ENCODE measurements at regions not wholly inside any gene's neighbourhood (a gene's known extent, or its start where the extent isn't known, plus 50 kb on each side); places are given as distances from the start of the nearest gene placed in this dataset.

- no peak for DNase-seq
Measured at GRCh38 chrX:6778544-6779503, 243.9 kb upstream of the VCX3A start.

- DNase-seq, result no peak
Measured at GRCh38 chrX:6777238-6778002, 242.5 kb upstream of the VCX3A start.

DNA sequence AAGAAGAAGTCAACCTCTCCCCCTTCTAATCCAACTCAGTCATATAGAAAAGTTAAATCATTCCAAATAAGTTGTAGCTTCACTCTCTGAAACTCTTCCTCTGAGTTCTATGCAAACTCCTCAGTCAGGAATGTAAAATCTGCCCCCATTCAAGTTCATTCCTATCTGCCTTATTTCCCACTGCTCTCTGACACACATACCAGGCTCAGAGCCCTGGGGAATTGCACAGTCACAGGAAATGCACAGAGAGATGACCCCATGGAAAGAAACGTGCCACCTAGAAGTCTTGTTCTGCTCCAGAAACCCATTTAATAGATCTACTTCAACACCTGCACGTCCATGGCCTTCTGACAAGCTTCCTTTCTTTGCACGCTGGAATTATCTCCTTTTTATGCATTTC is 236.0 kb upstream of the VCX3A start:
- DNase-seq, result no peak

- DNase-seq, result peak; percentile 67
Measured at GRCh38 chrX:6768881-6769280, 234.0 kb upstream of the VCX3A start.

DNA sequence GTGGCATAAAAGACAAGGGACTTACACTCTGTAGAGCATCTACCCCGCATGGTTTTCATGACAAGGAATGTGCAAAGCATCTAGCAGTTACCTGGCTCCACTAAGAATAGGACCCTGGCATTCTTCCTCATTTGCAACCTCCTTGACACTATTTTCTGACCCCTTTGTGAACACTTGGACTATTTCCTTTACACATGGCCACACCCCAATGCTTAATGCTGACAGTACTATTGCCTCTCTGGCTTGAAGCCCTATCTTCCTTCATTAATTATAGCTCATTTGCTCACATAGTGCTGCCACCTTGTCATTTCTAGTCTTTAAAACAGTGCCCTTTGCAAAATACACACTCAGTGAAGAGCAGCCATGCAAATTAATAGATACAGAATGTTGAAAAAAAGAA is 226.3 kb upstream of the VCX3A start:
- DNase-seq, result no peak

DNA sequence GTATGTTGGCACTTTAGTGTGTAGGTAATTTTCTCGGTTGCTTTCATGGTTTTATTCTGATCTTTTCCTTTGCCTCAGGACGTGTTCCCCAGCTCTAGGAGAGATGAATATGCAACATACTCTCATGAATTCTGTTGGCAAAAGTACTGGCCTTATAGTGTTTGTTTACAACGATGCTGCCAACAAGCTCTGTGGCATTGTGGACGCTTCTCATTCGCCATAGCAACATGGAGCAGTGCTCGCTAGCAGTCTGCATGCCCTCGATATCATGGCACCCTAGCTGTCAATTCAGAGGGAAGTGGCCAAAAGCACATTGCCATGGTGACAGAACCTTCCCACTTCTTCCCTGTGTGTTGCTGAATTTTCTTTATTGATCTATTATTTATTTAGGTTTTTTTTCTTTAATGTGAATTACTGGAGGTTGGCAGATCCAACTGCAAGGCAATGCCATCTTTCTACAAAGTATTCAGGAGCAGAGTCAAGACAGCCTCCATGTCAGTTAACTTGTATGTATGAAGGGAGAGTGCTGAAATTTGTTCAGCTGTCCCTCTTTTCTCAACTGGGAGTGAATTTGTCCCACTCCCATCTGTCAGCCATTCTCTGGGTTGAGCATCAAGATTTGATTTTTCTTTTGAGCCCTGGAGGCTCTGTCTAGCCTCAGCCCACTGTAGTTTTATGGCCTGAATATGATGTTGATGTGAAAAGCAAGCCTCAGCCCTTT is 224.9 kb upstream of the VCX3A start:
- no peak for DNase-seq

DNA sequence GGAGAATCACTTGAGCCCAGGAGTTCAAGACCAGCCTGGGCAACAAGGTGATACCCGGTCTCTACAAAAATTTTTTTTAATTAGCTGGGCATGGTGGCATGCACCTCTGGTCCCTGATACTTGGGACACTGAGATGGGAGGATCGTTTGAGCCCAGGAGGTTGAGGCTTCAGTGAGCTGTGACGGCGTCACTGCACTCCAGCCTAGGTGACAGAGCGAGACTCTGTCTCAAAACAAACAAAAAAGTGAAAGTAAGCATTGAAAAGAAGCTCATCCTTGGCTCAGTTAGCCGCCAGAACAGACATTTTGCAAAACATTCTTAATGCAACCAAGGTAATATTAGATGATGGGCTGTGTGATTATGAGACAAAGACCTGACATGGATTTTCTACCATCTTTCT is 223.3 kb upstream of the VCX3A start:
- DNase-seq, result no peak

- DNase-seq, result no peak
Measured at GRCh38 chrX:6757631-6758030, 222.7 kb upstream of the VCX3A start.

DNA sequence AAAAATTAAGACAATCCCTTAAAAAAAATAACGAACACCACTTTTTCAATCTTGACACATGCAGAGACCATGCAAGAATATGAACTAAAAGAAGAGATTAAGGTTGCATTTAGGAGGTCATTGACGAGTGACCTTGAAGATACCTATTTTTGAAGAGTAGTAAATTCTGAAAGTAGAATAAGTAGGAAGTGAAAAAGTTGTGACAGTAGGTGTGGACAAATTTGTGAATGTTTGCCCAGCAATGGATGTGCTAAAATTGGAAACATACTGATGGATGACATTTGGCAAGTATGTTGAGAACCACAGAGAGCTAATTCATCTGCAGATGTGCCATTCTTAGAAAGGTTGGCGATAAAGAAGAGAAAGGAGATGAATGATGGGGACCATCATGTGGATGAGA is 213.7 kb upstream of the VCX3A start:
- no peak for DNase-seq

GRCh38 chrX:6738518-6739470 is 203.9 kb upstream of the VCX3A start:
- DNase-seq, result no peak

- DNase-seq, result no peak
Measured at GRCh38 chrX:6734844-6735634, 200.1 kb upstream of the VCX3A start.

DNA sequence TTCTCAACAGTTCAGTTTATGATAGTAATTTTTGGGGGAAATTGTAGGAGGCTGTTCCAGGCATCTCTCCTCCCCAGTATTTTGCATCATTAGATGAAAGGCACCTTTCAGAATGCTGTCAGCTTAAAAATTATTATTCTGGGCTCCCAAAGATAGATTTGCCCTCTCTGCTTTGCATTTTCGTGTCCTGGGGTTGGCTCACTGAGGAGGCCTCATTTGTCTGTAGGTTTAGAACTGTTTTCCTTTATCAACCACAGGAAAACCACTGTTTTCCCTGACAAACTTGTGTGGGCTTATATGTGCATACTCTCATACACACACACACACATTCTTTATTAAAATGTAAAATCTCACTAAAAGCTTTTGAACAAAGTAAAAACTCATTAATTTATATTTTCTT is 197.2 kb upstream of the VCX3A start:
- DNase-seq, result no peak

- no peak for DNase-seq
Measured at GRCh38 chrX:6729626-6730025, 194.7 kb upstream of the VCX3A start.

GRCh38 chrX:6718766-6719165 is 183.8 kb upstream of the VCX3A start:
- DNase-seq, result no peak

GRCh38 chrX:6708676-6709380 is 173.9 kb upstream of the VCX3A start:
- DNase-seq, result no peak

DNA sequence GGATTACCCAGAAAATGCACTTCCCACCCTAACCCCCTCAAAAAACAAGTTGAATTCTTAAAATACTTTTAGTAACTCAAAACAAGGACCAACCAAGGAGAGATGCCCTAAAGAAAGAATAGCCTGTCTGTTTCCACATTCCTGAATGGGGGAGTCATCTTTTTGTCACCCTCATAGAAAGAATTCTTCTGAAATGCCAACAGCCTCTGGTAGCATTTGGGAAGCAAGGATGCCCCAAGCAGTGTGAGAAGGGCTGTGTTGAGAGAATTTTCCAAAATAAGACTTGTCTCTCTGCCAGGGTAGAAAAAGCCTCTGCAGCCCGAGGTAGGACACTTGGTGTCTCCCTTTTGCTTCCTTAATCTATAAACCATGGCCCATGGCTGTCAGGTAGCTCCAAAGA is 173.1 kb upstream of the VCX3A start:
- DNase-seq, result no peak

GRCh38 chrX:6707497-6707896 is 172.6 kb upstream of the VCX3A start:
- DNase-seq, result no peak

DNA sequence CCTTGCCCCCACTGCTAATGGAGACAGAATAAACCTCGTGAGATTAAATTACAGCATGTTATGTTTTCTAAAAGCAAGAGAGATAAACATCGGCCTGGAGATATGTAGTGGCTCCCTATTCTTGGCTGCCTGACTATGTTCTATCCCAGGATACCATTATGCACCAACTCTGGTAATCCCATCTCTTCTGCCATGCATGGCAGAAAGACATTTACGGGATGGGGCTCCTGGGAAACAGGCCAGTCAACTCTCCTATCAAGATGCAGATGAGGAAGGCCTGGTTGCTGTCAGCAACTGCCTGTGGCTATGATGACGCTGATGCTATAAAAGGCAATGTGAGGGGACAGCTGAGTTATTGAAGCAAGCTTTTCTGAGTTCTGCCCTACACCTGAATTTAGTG is 166.2 kb upstream of the VCX3A start:
- DNase-seq, result no peak

- DNase-seq, result no peak
Measured at GRCh38 chrX:6695717-6696116, 160.8 kb upstream of the VCX3A start.

- no peak for DNase-seq
Measured at GRCh38 chrX:6694977-6695376, 160.1 kb upstream of the VCX3A start.

DNA sequence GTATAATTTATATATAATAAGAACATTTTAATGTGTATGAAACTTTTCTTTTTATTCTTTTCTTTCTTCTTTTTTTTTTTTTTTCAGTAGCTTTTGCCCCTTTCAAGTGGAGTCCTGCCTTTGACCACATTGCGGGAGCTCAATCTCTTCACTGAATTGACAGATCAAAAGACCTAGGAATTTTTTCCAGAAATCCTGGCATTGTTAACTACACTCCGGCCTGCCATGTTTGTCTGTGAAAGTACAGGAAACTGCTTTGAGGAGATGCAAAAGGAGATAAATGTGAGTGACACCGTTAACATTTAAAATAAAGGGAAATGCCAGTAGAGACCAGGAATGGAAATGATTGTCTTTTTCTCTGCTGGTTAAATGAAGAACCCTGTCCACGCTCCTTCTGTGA is 159.3 kb upstream of the VCX3A start:
- no peak for DNase-seq
